Right renal pelvis (tissue), 4 donors: ENCODE measurements at regions not wholly inside any gene's neighbourhood (a gene's known extent, or its start where the extent isn't known, plus 50 kb on each side); places are given as distances from the start of the nearest gene placed in this dataset.
"Not testable (repeated sequence)": the region's sequence is repeated elsewhere in the genome, so short reads cannot be mapped to it uniquely, and the experiment has no call there.

Experiments used
- DNase-seq, 4 donors: peaks; one replicate each; pipeline ENCODE4 v3.0.0-alpha.2; 2013; ENCODE audit warnings: low read depth in 4 of 4, low spot score in 3 of 4, missing footprints in 1 of 4

DNA sequence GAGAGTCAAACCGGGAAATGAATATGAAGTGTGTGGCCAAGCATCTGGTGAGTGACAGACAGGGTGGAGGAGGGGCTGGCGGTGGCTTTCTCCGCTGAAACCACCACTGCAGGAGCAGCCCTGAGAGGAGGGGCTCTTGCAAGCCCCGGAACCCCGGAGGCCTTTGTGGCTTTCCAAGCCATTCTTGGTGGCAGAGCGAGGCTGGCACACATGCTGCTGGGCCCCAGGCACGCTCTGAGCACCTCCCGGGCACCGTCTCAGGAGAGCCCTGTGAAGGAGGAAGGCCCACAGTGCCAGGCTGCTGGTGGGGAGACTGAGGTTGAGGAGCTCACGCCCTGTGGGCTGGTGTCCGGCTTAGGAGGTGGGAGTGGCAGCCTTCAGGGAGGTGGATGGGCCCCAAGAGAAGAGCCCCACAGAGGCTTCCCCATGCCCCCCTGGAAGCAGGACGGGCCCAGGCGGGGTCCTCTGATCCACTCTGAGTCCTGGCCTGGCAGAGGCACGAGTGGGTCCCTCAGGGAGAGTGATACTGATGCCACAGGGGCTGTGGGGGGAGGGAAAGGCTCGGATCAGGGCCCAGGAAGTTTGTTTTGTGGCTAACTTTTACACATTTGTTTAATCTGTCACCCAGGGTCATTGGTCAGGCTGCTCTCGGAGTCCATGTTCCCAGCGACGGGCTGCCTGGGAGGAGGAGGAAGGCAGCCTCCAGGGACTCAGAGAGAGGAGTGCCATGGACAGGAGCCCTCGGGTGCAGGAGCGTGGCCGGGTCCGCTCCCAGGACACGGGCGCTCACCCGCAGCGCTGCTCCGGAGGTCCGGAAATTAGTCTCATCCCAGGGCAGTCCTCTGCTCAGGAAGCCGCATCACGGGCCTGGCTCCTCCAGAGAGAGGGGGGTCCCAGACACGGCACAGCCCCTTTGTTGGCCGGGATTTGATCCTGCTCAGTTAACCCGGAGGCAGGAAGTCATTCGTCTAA lies 170.7 kb downstream of the ERMARD start:
- peak in 2 of 4 donors; percentile 57 to 68 for DNase-seq

DNA sequence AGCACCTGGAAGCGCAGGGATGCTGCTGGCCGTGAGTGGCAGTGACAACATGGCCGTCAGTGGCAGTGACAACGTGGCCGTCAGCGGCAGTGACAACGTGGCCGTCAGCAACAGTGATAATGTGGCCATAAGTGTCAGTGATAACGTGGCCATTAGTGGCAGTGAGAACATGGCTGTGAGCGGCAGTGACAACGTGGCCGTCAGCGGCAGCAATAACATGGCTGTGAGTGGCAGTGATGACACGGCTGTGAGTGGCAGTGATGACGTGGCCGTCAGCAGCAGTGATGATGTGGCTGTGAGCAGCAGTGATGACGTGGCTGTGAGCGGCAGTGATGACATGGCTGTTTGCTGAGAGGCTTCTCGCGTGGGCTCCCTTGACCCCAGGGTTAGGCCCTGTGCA lies 169.8 kb downstream of the ERMARD start:
- DNase-seq, result no peak

DNA sequence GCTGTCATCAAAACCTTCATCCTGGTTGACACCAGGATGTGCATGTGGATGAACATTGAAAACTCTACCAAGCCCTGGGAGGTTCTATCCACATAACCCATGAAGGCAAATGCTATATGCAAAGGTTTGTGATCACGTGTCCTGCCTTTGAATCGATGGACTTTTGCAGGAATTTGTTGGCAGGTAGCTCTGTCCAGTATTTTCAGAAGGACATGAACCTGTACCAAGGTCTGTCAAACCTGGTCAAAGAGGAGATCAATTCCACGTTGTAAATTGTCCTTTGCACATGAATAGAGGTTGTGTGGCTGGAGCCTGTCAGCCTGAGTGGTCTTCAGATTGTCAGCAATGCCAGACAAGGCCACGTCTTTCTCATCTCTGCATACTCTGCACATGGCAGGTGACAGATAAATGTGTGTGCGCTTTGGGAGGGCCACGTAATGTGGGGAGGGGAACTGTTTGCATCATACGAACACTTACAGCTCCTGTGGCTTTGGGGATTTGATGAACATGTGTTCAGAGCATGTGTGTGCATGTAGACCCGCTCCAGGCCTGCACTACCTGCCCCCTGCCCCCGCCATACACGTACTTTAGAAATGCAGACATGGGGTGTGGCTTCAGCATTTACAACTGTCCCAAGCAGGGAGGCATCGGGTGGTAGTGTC lies 169.1 kb downstream of the ERMARD start:
- no peak for DNase-seq

DNA sequence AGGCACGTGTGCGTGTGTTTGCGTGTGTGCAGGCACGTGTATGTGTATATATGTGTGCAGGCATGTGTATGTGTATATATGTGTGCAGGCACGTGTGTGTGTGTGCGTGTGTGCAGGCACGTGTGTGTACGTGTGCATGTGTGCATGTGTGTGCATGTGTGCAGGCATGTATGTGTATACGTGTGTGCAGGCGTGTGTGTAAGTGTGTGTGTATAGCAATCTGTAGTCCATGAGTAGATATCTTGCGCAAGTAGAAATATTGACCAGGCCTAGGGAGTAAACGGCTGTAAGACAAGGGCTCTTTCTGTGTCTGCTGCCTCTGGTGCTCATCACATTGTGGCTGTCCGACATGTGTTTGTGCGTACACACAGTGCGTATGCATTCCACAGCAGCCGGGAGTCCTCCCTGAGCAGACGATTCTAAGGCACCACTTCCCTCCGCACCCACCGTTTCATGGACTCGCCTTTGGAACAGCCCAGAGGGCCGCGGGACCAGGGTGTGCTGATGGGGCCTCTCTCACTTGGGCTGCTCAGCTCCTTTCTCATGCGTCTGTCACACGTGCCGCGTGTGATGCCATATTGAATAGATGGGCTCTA lies 167.6 kb downstream of the ERMARD start:
- DNase-seq, result no peak

DNA sequence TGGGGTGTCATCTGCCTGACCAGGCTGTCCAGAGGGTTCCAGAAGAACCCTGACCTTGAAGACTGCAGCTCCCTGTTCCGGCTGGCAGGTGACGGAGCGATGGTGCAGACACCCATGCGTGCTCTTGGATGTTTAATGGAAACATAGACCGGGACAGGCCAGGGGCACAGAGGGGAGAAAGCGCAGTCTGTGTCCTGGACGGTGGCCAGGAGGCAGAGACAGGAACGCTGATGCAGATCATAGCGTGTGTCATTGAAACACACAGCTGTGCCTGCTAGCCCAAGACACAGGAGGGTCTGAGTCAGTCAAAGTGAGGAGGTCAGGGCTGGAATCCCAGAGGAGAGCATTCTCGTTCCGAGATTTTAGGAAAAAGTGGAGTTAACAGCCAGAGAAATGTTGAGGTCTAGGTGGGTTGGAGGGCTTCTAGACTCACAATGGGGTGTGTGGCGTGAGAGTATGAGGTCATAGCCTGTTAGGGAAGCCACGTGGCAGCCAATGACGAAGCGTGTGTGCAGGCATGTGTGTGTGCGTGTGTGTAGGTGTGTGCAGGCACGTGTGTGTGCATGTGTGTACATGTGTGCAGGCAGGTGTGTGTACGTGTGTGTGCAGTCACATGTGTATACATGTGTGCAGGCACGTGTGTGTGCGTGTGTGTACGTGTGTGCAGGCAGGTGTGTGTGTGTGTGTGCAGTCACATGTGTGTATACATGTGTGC lies 167.0 kb downstream of the ERMARD start:
- DNase-seq, result no peak

DNA sequence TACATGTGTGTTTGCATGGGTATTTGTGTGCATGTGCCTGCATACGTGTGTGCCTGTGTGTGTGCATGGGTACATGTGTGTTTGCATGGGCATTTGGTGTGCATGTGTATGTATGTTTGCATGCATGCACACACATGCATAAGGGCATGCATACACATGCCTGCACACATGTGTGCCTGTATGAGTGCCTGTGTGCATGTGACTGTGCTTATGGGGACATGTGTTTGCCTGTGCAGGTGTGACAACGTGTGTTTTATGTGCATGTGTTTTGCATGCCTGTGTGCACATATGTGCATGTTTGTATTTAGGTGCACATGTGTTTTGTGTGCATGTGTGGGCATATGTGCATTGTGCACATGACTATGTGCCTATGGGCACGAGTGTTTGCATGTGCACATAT lies 165.7 kb downstream of the ERMARD start:
- no peak for DNase-seq

DNA sequence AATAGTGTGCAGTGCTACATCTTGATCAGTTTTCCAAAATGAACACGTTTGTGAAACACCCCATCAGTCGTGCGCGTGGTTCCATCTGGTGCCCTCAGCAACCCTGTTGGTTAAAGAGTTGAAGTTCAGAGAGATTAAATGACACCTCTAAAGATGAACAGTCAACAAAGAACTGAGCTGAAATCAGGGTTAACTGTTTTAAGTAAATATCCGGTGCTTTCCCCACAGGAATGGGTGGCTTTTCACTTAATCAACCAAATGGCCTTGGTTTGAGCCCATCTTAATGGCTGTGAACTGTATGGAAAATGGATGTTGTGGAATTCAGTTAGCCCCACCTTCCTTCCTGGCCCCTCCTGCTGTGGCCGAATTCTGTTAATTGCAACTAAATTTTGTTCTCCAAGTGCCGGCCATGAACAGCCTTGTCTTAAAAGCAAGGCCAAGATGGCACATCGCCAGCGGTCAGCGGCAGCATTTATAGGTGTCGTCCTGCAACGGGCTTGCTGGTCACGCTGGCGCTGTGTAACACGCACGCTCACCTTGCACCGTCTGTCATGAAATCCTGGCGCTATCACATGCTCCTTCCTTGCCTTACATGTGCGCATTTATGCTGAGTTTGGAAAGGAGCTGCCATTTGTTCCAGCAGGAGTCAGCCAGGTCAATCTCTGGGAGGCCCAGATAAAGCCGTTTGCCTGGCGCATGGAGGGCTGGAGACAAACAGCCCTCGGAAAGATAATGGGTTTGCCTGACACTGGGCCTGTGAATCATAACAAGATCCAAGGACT lies 164.5 kb downstream of the ERMARD start:
- no peak for DNase-seq

DNA sequence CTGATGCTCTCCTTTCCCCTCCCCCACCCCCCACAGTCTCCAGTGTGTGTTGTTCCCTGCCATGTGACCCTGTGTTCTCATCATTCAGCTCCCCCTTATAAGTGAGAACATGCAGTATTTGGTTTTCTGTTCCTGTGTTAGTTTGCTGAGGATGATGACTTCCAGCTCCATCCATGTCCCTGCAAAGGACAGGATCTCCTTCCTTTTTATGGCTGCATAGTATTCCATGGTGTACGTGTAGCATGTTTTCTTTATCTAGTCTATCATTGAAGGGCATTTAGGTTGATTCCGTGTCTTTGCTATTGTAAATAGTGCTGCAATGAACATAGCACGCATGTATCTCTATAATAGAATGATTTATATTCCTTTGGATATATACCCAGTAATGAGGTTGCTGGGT lies 162.3 kb downstream of the ERMARD start:
- DNase-seq, result not testable (repeated sequence)

DNA sequence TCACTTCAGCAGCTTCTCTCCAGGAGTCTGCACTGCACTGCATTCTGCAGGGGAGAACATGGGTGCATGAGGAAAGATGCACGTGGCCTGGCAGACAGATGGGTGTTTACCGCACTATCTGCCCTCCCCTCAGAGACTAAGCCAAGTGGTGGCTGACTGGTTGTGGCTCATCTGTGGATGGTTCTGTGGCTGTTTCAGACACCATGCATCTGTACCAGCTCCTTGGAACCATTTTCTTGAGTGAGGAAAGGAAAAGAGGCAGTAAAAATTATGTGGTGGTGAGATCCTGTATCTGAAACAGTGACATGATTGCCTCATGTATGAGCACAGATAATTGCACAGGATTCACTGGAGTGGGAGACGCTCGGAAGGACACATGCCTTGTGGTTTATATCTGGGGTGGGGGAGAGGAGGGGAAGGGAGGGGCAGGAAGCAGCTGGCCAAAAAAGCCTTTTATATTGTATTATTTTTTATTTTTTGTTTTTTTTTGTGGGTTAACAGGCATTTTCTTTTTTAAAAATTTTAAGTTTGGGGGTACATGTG lies 161.7 kb downstream of the ERMARD start:
- DNase-seq, result no peak

DNA sequence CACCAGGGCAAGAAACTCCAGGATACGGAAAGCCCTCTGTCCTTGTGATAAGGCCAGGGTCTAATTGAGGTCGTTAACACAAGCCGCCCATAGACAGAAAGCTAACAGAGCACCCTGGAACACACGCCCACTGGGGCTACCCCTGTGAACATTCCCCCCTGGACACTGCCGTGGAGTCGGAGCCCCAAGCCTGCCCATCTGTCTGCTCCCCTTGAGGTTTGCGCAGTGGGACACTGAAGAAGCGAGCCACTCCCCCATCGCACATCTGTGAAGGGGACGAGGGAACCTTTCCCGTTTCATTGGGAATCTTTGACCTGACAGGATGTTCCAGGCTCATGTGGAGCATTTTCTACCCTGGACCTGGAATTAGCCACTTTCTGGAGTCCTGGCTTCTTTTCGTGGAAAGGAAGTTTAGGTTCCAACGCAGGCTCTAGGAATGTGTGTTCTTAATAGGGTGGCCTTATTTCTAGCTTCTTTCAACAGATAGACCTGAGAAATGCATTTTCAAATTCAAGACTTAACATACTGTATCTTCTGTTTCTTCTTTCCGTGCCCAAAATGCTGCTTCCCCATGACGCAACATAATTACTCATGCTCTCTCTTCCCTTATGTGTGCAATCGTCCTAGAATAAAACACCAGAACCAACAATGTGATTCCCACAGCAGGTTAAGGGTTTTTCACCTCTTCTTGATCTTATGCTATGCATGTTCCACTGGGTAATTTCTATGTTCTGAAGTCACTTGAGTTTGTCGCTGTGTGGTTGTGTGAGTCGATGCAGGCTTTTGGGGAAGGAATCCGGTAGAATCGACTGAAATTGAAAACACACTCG lies 161.1 kb downstream of the ERMARD start:
- no peak for DNase-seq

DNA sequence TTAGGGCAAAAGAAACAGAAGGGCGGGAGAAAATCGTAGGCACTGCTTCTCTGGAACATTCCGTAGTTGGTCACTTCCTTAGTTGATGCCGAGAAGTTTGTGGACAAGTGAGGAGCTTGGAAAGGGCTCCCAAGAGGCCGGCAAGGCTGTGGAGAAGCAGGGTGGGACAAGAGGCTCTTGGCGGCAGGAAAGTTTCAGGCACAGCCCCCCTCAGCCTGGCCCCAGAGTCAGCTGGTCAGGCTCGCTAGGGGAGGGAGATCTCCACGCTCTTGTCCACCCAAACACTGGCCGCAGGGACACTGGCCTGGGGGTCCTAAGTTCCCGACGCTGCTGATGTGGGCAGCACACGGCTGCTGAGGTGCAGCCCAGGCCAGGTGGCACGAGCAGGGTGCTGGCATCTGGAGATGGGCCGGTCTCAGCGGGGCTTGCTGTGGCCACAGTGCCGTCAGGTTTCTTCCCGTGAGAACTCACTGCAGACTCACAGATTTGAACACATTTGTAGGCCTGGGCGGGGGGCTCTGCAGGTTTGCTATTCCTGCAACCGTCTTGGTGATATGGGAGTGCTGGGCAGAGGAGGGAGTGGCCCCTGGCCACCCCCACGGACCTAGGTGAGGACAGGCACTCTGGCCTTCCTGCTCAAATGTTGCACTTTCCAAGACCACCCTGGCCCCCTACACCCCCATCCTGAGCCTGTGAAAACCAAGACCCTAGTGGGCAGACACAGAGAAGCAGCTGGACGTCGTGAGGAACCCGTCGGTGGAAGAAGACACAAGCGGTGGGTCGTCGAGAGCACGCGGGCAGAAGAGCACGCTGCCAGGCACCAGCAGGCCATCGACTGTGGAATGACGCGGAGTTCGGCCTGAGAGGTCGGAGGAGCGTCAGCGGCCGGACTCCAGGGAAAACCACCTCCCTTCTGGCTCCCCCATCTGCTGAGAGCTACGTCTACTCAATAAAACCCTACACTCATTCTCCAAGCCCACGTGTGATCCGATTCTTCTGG lies 160.1 kb downstream of the ERMARD start:
- DNase-seq, result no peak

DNA sequence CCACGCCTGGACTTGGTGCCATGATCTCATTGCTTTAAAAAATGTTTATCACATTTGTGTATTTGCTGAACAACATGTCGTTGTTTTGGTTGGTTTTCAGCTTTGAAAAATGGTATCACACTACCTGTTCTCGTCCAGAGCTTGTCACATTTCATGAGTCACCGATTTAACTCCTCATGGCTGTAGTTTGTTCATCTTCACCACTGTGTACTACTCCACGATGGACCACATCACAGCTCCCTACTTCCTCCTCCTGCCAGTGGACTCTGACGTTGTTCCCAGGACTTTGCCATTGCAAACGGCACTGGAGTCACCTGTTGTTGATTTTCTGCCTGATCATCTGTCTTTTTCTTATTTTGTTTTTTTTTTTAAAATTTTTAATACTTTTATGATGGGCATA lies 157.7 kb downstream of the ERMARD start:
- no peak for DNase-seq

DNA sequence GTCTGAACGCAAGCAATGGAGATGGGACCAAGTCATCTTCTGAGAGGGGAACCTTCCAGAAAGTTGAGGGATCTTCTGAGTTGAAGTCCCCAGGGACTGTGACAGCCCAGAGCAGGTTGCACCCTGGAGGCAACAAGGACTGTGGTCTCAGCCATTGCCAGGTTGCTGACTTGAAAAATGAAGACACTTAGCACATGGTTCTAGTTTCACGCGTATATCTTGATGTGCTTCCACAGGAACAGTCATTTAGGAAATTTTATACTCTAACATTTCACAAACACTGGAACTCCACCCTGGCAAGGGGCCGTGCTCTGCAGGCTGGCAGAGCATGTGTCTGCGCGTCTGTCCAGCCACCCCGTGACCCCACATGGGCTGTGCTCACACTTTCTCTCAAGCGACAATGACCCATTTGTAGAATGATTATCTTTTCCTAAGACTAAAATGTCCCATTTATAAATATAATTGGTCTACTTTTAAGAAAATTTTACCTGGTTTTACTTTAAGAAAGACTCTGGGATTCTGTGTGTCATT lies 157.0 kb downstream of the ERMARD start:
- no peak for DNase-seq

DNA sequence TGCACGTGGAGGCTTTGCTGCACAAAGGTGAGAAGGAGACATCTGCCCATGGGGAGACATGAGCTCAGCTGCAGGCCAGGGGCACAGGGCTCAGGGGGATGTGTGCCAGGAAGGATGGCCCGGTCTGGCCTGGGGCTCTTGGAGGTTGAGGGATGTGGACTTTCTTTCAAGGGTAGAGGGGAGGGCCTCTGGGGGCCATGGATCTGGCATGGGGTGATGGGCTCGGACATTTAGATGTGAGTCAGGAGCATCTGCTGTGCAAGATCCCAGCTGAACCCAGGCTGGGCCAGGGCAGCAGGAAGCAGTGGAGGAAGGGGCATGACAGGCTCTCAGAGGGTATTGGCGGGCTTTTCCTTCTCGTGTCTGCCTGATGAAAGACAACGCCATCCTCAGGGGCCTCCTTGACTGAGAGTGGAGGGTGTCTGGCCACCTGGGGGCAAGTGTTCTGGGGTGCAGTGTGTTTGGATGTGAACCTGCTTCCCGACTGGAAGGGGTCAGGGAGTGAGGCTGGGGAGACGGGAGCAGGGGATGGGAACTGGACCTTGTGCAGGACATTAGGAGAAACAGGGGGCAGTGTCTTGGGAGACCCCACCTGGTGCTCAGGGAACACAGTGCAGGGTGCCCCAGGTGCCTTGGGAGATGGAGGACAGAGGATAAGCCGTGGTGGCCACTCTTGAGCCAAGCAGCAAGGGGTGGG lies 156.1 kb downstream of the ERMARD start:
- no peak for DNase-seq

DNA sequence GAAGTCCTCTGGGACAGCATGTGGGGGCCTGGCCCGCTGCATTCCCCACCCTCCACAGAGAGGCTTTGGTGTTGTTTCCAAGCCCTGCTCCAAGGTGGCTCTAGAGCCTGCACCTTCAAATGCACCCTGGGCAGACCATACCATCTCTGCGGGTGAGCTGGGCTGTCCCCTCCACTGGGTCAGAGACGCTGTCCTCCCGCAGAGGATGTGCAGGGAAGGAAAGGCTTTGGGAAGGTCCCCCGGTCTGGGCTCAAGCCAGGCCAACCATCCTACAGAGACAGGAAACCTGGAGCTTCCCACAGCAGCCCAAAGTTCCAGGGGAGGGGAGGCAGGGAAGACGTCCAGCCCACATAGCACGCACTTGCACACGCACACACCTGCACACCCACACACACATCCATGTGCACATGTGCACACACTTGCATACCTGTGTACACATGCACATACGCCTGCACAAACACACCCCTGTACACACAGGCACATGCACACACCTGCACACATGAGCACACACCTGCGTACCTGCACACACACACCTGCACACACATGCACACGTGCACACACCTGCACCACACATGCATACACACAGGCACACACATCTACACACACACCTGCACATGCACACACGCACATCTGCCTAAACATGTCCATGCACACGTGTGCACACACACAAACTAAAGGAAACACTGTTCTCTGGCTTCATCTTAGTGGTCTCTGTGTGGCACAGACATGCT lies 155.4 kb downstream of the ERMARD start:
- DNase-seq, result no peak

DNA sequence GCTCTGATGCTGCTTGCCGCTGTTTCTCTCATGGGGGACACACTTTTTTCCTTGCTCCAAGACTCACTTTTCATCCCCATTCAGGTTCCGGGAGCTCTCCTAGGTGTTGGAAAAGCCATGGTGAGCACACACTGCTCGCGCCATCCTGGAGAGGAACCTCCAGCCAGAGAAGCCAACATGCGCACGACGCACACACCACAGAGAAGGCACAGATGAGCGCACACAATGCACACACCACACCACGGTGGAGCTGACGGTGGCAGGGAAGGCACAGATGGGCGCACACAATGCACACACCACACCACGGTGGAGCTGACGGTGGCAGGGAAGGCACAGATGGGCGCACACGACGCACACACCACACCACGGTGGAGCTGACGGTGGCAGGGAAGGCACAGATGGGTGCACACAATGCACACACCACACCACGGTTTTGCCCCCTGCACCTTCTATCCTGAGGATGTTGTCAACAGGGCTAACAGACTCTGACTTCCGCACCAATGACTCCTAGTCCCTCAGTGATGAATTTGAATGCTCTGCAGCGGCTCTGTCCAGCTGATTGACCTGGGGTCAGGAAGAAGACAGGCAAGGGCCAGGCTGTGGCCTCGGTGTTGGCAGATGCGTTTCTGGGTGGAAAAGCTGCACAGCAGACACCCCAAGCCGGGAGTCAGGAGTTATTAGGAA lies 154.7 kb downstream of the ERMARD start:
- no peak for DNase-seq
